Left lung (tissue), 4 donors: ENCODE measurements at regions not wholly inside any gene's neighbourhood (a gene's known extent, or its start where the extent isn't known, plus 50 kb on each side); places are given as distances from the start of the nearest gene placed in this dataset.

ENCODE experiments used
- ATAC-seq: fragments of 200-7000 bp; cut with Tn5 transposase; one replicate; pipeline ENCODE4 v1.9.1; 2020; ENCODE audit warnings: moderate library complexity
- DNase-seq, 4 donors: peaks; one replicate each; pipeline ENCODE4 v3.0.0-alpha.2; 2013 to 2020
- H3K27ac ChIP-seq, 2 donors: fragments of 200-600 bp; sonication (generic) in 1 of 2; one replicate each; pipeline versions ENCODE4 v1.5.0 to v1.8.0; 2020 to 2021
- H3K27me3 ChIP-seq, 2 donors: fragments of 200-600 bp; sonication (generic) in 1 of 2; one replicate each; pipeline versions ENCODE4 v1.5.0 to v1.8.0; 2020 to 2021
- H3K36me3 ChIP-seq, 2 donors: fragments of 200-600 bp; sonication (generic) in 1 of 2; one replicate each; pipeline versions ENCODE4 v1.5.0 to v1.8.0; 2020 to 2021
- H3K4me1 ChIP-seq, 2 donors: fragments of 200-600 bp; one replicate each; pipeline ENCODE4 v1.8.0; 2021
- H3K4me3 ChIP-seq, 2 donors: fragments of 200-600 bp; sonication (generic) in 1 of 2; one replicate each; pipeline versions ENCODE4 v1.5.0 to v1.8.0; 2020 to 2021; ENCODE audit warnings: mild to moderate bottlenecking in 1 of 2
- H3K9me3 ChIP-seq, 2 donors: fragments of 200-600 bp; sonication (generic) in 1 of 2; one replicate each; pipeline versions ENCODE4 v1.5.0 to v1.8.0; 2020 to 2021
- CTCF ChIP-seq, 2 donors: fragments of 200-600 bp; sonication (generic) in 1 of 2; IDR thresholded peaks; one replicate each; pipeline versions ENCODE4 v1.5.0 to v1.8.0; 2021; ENCODE audit warnings: antibody characterized with exemption in 2 of 2
- intact Hi-C, 2 donors: fragments of 100-400 bp; cut with DNase I; formaldehyde crosslinking; loops; one replicate each; pipeline versions ENCODE4 v1.11.2 to v1.14.2; 2022
- donor health status: DM: no; HTN: yes; CAD: no.
- donor health status: DM: no; HTN: no; CAD: no.

- intact Hi-C loops = no loop called here
- no peak for TF ChIP-seq CTCF (IDR thresholded peaks at IDR 0.05)
Measured at GRCh38 chr2:3138621-3139020, 239.0 kb downstream of the EIPR1 start.

GRCh38 chr2:3137651-3138300, 239.8 kb downstream of the EIPR1 start:
- DNase-seq (no peak), ATAC-seq (no peak)
- Histone ChIP-seq H3K27me3 (no peaks in the 10 kb centered on the region), H3K4me1 (no peaks in the 10 kb centered on the region), H3K27ac (no peak overlapping the region), H3K9me3 (peaks cover 0 to 13% of the 10 kb centered on the region in 2 donors), H3K36me3 (no peaks in the 10 kb centered on the region), H3K4me3 (no peak overlapping the region)
- intact Hi-C loops = no loop called here
- TF ChIP-seq CTCF (IDR thresholded peaks at IDR 0.05) = no peak

More at GRCh38 chr2:3138621-3139020, 239.0 kb downstream of the EIPR1 start:
- peaks cover 0 to 10% of the 10 kb centered on the region in 2 donors for H3K9me3 ChIP-seq
- no peaks in the 10 kb centered on the region for H3K27me3 ChIP-seq
- DNase-seq (no peak), ATAC-seq (no peak)
- no peaks in the 10 kb centered on the region for H3K4me1 ChIP-seq
- no peak overlapping the region for H3K4me3 ChIP-seq
- no peaks in the 10 kb centered on the region for H3K36me3 ChIP-seq
- no peak overlapping the region for H3K27ac ChIP-seq

GRCh38 chr2:3135676-3136075, 241.9 kb downstream of the EIPR1 start:
- Histone ChIP-seq H3K27me3 (peaks cover 0 to 10% of the 10 kb centered on the region in 2 donors), H3K27ac (no peak overlapping the region), H3K4me1 (no peaks in the 10 kb centered on the region), H3K4me3 (no peak overlapping the region), H3K9me3 (peaks cover 0 to 13% of the 10 kb centered on the region in 2 donors), H3K36me3 (no peaks in the 10 kb centered on the region)
- no peak for DNase-seq
- intact Hi-C loops = no loop called here
- ATAC-seq = no peak
- no peak for TF ChIP-seq CTCF (IDR thresholded peaks at IDR 0.05)

GRCh38 chr2:3134026-3134571, 243.5 kb downstream of the EIPR1 start:
- H3K36me3 ChIP-seq = no peaks in the 10 kb centered on the region
- H3K27ac ChIP-seq = no peak overlapping the region
- peaks cover 0 to 18% of the 10 kb centered on the region in 2 donors for H3K27me3 ChIP-seq
- ATAC-seq = no peak
- no peak for DNase-seq
- TF ChIP-seq CTCF (IDR thresholded peaks at IDR 0.05) = no peak
- H3K9me3 ChIP-seq = peaks cover 0 to 13% of the 10 kb centered on the region in 2 donors
- no peak overlapping the region for H3K4me3 ChIP-seq
- intact Hi-C loops = no loop called here
- no peaks in the 10 kb centered on the region for H3K4me1 ChIP-seq

- Histone ChIP-seq H3K36me3 (no peaks in the 10 kb centered on the region), H3K4me3 (no peak overlapping the region), H3K4me1 (no peaks in the 10 kb centered on the region), H3K27ac (no peak overlapping the region), H3K9me3 (peaks cover 0 to 13% of the 10 kb centered on the region in 2 donors), H3K27me3 (peaks cover 0 to 18% of the 10 kb centered on the region in 2 donors)
- intact Hi-C loops = no loop called here
- DNase-seq = no peak
- TF ChIP-seq CTCF (IDR thresholded peaks at IDR 0.05) = no peak
- ATAC-seq = no peak
Measured at GRCh38 chr2:3132966-3133365, 244.7 kb downstream of the EIPR1 start.
